GM21390 (cell line): ENCODE measurements at regions not wholly inside any gene's neighbourhood (a gene's known extent, or its start where the extent isn't known, plus 50 kb on each side); places are given as distances from the start of the nearest gene placed in this dataset.
"Not testable (repeated sequence)": the region's sequence is repeated elsewhere in the genome, so short reads cannot be mapped to it uniquely, and the experiment has no call there.

Source experiments
- ATAC-seq: cut with Tn5 transposase; IDR thresholded peaks from one replicate; pipeline ENCODE4 v1.9.1; 2021; ENCODE audit not compliant: unreplicated experiment

DNA sequence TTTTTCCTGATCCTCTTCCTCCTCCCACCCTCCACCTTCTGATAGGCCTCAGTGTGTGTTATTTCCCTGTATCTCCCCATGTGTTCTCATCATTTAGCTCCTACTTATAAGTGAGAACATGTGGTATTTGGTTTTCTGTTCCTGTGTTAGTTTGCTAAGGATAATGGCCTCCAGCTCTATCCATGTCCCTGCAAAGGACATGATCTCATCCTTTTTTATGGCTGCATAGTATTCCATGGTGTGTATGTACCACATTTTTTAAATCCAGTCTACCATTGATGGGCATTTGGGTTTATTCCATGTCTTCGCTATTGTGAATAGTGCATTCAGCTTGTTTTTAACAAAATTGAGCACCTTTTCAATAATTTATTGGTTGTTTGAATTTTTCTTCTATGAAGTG, 130.8 kb upstream of the ARHGAP20 start:
- ATAC-seq = not testable (repeated sequence)

GRCh38 chr11:110838808-110839207, 126.6 kb upstream of the ARHGAP20 start:
- no peak for ATAC-seq

DNA sequence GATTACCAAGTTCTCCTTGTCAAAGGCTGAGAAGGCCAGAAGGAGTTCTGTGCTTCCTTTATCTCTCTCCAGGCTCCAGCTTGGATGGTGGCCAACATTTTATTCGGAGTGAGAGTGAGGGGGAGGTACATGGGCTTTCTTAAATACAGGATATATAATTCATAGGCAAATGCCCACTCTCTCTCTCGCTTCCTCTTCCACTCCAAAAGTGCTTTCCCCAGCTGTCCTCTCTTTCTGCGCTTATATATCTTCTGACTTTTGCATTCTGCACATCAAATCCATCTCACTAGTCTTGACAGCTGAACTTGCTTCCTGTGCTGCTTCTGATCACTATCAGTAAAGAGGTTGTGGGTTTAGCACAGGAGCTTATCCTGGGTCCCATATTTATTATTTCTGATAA, 125.4 kb upstream of the ARHGAP20 start:
- no peak for ATAC-seq

DNA sequence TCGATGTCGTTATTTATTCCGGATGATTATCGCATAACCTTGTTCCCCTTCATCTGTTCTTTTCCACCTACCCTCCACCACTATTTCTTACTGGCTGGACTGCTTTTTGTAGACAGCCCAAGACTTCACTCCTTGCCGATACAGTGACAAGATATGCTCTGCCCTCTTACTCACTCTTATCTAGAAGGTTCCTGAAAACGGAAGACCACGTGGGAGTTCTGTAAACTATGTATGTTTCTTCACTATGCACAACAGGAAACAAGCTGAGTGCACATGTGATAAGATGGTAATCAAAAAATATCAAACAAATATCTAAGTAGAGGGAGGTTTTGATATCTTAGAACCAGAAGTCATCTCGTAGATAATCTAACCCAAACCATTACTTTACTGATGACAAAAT, 122.9 kb upstream of the ARHGAP20 start:
- ATAC-seq = no peak

- no peak for ATAC-seq
Observed at GRCh38 chr11:110833033-110833484, 120.8 kb upstream of the ARHGAP20 start.

DNA sequence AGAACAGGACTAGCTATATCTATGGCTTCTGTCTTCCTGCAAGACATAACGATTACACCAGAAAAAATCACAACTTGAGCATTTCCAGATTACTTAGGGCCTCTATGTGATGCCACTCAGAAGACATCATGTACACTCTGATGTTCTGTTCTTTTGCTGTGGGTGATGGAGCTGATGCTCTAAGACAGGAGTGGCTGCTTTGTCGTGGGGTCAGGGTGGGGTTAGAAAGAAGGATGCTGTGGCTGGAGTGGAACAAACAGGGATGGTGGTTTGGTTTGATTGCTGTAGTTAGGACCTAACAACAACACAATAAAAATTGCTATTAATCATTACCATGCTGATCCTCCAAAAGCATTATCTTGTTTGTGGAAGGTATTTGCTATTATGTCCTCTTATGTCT, 120.3 kb upstream of the ARHGAP20 start:
- ATAC-seq = no peak

- ATAC-seq = no peak
Observed at GRCh38 chr11:110832080-110832479, 119.8 kb upstream of the ARHGAP20 start.

DNA sequence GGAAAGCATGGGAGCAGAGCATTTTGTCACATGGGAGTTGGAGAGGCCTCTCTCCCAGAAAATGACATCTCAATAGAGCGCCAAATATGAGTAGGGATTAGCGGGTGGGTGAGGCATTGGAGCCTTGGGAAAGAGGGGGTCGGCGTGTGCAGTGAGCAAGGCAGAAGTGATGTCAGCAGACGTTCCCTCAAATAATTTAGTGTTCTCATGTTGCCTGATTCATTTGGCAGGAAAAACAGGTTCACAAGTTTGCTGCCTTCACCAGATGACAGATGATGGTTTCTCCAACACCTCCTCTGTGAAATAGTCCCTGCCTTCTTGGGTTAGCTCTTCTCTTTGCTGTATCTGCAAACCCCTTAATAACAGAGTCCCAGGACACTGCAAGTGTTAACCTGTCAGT, 118.5 kb upstream of the ARHGAP20 start:
- no peak for ATAC-seq

DNA sequence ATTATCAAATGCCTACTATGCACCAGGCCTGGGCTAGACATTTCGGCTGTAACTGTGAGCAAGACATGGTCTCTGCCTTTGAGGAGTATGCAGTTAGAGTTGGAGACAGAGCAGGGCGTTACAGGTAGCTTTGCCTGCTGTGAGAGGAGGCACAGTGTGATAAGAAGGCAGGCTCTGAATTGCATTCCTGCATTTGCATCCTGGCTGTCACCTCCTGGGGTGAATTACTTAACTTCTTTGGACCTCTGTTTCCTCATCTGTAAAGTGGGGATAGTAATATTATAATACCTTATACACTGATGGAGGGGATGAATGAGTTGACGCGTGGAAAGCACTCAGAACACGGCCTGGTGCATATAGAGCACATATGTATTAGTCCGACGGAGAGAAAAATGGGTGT, 118.1 kb upstream of the ARHGAP20 start:
- no peak for ATAC-seq

- no peak for ATAC-seq
Observed at GRCh38 chr11:110829873-110830272, 117.6 kb upstream of the ARHGAP20 start.

- no peak for ATAC-seq
Observed at GRCh38 chr11:110828086-110828485, 115.8 kb upstream of the ARHGAP20 start.

DNA sequence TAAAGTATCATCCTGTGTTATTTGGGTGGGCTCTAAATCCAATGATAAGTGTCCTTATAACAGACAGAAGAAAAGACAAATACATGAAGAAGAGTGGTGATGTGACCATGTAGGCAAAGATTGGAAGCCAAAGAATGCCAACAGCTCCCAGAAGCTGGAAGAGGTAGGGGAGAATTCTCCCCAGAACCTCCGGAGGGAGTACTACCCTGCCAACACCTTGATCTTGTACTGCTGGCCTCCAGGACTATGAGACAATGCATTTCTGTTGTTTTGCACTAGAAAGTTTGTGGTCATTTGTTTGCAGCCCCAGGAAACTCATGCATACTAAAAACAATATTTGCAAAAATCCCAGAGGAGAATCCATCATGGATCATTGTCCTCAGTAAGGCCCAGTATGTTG, 115.0 kb upstream of the ARHGAP20 start:
- no peak for ATAC-seq

- ATAC-seq = no peak
Observed at GRCh38 chr11:110824912-110825620, 112.8 kb upstream of the ARHGAP20 start.

GRCh38 chr11:110818032-110818687, 105.9 kb upstream of the ARHGAP20 start:
- ATAC-seq = no peak

- no peak for ATAC-seq
Observed at GRCh38 chr11:110812086-110812733, 100.0 kb upstream of the ARHGAP20 start.

- no peak for ATAC-seq
Observed at GRCh38 chr11:110809417-110810199, 97.4 kb upstream of the ARHGAP20 start.

DNA sequence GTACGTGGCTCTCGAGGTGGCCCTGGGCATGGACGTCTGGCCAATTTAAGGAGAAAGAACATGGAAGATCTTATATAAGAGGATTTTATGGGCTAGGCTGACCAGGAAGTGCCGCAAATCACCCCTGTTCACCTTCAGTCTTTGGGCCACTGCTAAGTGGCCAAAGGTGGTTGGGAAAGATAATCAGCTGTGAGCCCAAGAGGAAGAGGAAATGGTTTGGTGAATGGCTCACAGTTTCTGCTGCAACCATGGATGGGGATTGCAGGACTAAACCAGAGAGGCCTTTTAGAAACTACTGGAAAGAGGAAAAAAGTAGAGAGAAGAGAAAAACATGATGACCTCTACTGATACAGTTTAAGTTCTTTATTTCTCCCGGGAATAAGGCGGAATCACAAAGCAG, 96.0 kb upstream of the ARHGAP20 start:
- no peak for ATAC-seq

- ATAC-seq = no peak
Observed at GRCh38 chr11:110807801-110808200, 95.6 kb upstream of the ARHGAP20 start.

GRCh38 chr11:110805756-110806155, 93.5 kb upstream of the ARHGAP20 start:
- ATAC-seq = no peak

- no peak for ATAC-seq
Observed at GRCh38 chr11:110802162-110802561, 89.9 kb upstream of the ARHGAP20 start.

DNA sequence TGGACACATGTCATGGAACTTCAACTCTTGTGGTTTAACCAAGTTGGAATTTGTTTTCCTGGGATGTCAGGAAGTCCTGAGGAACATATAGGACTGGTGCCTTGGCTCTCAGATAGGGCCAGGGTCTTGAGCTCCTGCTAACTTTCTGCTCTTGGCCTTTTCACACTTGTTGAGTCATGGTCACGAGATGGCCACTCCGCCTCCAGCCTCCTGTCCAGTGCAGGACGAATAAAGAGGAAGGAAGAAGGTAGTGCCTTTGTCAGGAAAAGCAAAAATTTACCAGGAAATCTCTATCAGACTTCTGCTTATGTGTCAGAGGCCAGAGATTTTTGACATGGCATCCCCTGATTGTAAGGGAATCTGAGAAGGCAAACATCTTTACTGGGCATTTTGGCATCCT, 89.1 kb upstream of the ARHGAP20 start:
- no peak for ATAC-seq
